GM23248 (cell line): ENCODE measurements at regions not wholly inside any gene's neighbourhood (a gene's known extent, or its start where the extent isn't known, plus 50 kb on each side); places are given as distances from the start of the nearest gene placed in this dataset.
A peak's percentile ranks its signal among the peaks of the same experiment; 100 is the strongest.

Experiments used
- DNase-seq: peaks from one replicate; pipeline ENCODE4 v3.0.0-alpha.2; 2015
- H2AFZ ChIP-seq: fragments of 200-600 bp; sonication (generic); 2 replicates; pipeline ENCODE4 v1.6.1; 2016; ENCODE audit warnings: antibody characterized with exemption
- H3F3A ChIP-seq: fragments of 200-600 bp; sonication (generic); 2 replicates; pipeline ENCODE4 v1.6.1; 2016; ENCODE audit warnings: mild to moderate bottlenecking, antibody characterized with exemption, mixed run types; ENCODE audit not compliant: insufficient read depth
- H3K27ac ChIP-seq: fragments of 200-600 bp; sonication (generic); 2 replicates; pipeline ENCODE4 v1.5.1; 2016; ENCODE audit warnings: mild to moderate bottlenecking
- H3K27me3 ChIP-seq: fragments of 200-600 bp; sonication (generic); replicated peaks from 2 replicates; pipeline ENCODE4 v1.6.1; 2016; ENCODE audit warnings: mild to moderate bottlenecking; ENCODE audit not compliant: insufficient read depth
- H3K36me3 ChIP-seq: fragments of 200-600 bp; sonication (generic); 2 replicates; pipeline ENCODE4 v1.6.1; 2016; ENCODE audit warnings: low read depth, mild to moderate bottlenecking
- H3K4me1 ChIP-seq: fragments of 200-600 bp; sonication (generic); 2 replicates; pipeline ENCODE4 v1.6.1; 2016; ENCODE audit warnings: mild to moderate bottlenecking; ENCODE audit not compliant: insufficient read depth
- H3K4me2 ChIP-seq: fragments of 200-600 bp; sonication (generic); one replicate; pipeline ENCODE4 v1.6.1; 2016; ENCODE audit warnings: mild to moderate bottlenecking; ENCODE audit not compliant: unreplicated experiment
- H3K4me3 ChIP-seq: fragments of 200-600 bp; sonication (generic); 2 replicates; pipeline ENCODE4 v1.5.1; 2016; ENCODE audit warnings: mild to moderate bottlenecking
- H3K79me2 ChIP-seq: fragments of 200-600 bp; sonication (generic); 2 replicates; pipeline ENCODE4 v1.6.1; 2016; ENCODE audit warnings: mild to moderate bottlenecking; ENCODE audit not compliant: insufficient read depth
- H3K9ac ChIP-seq: fragments of 200-600 bp; sonication (generic); 2 replicates; pipeline ENCODE4 v1.6.1; 2016; ENCODE audit warnings: mild to moderate bottlenecking
- H3K9me2 ChIP-seq: fragments of 200-600 bp; sonication (generic); 2 replicates; pipeline ENCODE4 v1.6.1; 2016; ENCODE audit warnings: mixed run types, mild to moderate bottlenecking, moderate library complexity; ENCODE audit not compliant: insufficient read depth
- H3K9me3 ChIP-seq: fragments of 200-600 bp; sonication (generic); one replicate; pipeline ENCODE4 v1.6.1; 2017; ENCODE audit warnings: low read depth
- H4K20me1 ChIP-seq: fragments of 200-600 bp; sonication (generic); 2 replicates; pipeline ENCODE4 v1.6.0; 2016; ENCODE audit not compliant: insufficient read depth
- EZH2 ChIP-seq: fragments of 200-600 bp; sonication (generic); IDR thresholded peaks from 2 replicates; pipeline ENCODE4 v1.6.1; 2018; ENCODE audit warnings: antibody characterized with exemption, mild to moderate bottlenecking; ENCODE audit not compliant: insufficient read depth, poor library complexity, severe bottlenecking
- EZH2phosphoT487 ChIP-seq: fragments of 200-600 bp; sonication (generic); IDR thresholded peaks from 2 replicates; pipeline ENCODE4 v1.6.1; 2018; ENCODE audit warnings: antibody characterized with exemption, moderate library complexity, mild to moderate bottlenecking, low read depth; ENCODE audit not compliant: insufficient read depth
- WGBS, 2 experiments: methylation state at CpG; one replicate each; pipeline ENCODE4 v1.1.6; 2015 to 2017; ENCODE audit warnings: low lambda C conversion rate in 2 of 2, low coverage in 1 of 2; ENCODE audit errors: missing lambda C conversion rate in 2 of 2; 5-methylcytosine and 5-hydroxymethylcytosine counted together
- in situ Hi-C: fragments of 300-500 bp; cut with MboI; formaldehyde crosslinking; loops from 2 replicates; pipeline ENCODE4 v1.15.0; 2020

DNA sequence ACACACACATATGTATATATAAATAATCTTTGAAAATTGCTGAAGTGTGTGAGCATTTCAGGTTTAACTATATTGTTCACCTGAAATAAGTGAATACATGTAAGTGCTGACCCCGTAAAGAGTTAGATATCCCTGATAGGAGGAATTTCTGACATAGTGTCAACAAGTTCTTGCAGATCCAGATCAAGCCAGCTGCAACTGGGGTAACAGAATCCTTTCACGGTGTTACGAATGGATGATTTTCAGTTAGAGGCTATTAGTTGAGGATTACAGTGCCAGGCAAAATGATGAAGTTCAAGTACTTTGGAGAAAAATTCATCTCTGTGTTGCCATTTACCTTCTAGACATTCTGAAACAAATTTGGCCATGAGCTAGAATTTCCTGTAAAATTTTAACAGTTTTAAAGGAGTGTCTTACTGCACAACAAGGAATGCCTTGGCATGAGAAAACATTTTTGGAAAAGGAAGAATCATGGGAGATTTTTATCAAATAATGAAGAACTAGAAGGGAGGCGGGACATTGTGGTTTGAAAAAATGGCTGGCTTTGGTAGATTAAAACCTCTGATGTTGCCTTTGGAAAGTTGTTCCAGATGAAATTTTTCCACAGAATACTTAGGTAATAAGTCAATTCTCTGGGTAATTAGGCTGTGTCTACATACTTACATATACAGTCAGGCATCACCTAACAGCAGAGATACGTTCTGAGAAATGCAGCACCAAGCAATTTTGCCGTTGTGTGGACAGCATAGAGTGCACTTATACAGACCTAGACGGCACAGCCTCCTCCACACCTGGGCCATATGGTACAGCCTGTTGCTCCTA is 84.4 kb upstream of the FAT1 start:
- WGBS, 2 experiments: 64 to 70% methylated on average over 7 of the region's 7 CpGs
- Histone ChIP-seq H3K9me3 (no peaks in the 10 kb centered on the region), H3K27me3 (no peaks in the 10 kb centered on the region), H2AFZ (peak overlapping the region; percentile 43), H3K4me3 (peak overlapping the region; percentile 18; the same call in 1 of the 2 replicates), H3K9ac (peak overlapping the region; percentile 55), H3K36me3 (no peaks in the 10 kb centered on the region), H3F3A (peaks cover 15% of the 10 kb centered on the region), H3K9me2 (no peaks in the 10 kb centered on the region), H3K4me2 (peak overlapping the region; percentile 68), H3K27ac (peak overlapping the region; percentile 75), H4K20me1 (no peaks in the 10 kb centered on the region), H3K4me1 (peaks cover 28% of the 10 kb centered on the region), H3K79me2 (no peaks in the 10 kb centered on the region)
- in situ Hi-C loops: no loop called here
- TF ChIP-seq EZH2phosphoT487: no peak
- TF ChIP-seq EZH2: no peak
- DNase-seq: peak; percentile 66

DNA sequence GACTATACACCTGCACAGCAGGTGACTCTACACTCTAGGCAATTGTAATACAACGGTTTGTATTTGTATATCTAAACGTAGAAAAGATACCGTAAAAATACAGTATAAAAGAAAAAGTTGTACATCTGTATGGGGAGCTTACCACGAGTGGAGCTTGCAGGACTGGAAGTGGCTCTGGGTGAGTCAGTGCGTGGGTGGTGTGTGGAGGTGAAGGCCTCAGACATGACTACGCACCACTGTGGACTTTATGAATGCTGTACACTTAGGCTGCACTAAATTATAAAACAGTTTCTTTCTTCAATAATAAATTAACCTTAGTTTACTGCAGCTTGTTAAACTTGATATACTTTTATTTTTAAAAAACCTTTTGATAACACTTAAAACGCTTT is 85.0 kb upstream of the FAT1 start:
- peaks cover 28% of the 10 kb centered on the region for H3K4me1 ChIP-seq
- H2AFZ ChIP-seq: peak overlapping the region; percentile 43
- H3K27ac ChIP-seq: peak overlapping the region; percentile 75
- H3K79me2 ChIP-seq: no peaks in the 10 kb centered on the region
- H4K20me1 ChIP-seq: no peaks in the 10 kb centered on the region
- H3K9me3 ChIP-seq: no peaks in the 10 kb centered on the region
- H3K9ac ChIP-seq: peak overlapping the region; percentile 55
- TF ChIP-seq EZH2phosphoT487 (no peak), EZH2 (no peak)
- H3K4me2 ChIP-seq: peak overlapping the region; percentile 68
- no peaks in the 10 kb centered on the region for H3K9me2 ChIP-seq
- in situ Hi-C loops: no loop called here
- peaks cover 15% of the 10 kb centered on the region for H3F3A ChIP-seq
- 50 to 60% methylated on average over 7 of the region's 7 CpGs for WGBS, 2 experiments
- H3K36me3 ChIP-seq: no peaks in the 10 kb centered on the region
- peak; percentile 94 for DNase-seq
- no peaks in the 10 kb centered on the region for H3K27me3 ChIP-seq
- H3K4me3 ChIP-seq: peak overlapping the region; percentile 18; the same call in 1 of the 2 replicates

GRCh38 chr4:186809070-186809469 is 85.4 kb upstream of the FAT1 start:
- 96 to 100% methylated on average over 2 of the region's 2 CpGs for WGBS, 2 experiments
- in situ Hi-C loops: no loop called here
- no peaks in the 10 kb centered on the region for H3K27me3 ChIP-seq
- no peaks in the 10 kb centered on the region for H3K9me2 ChIP-seq
- H3K9ac ChIP-seq: peak overlapping the region; percentile 27
- DNase-seq: no peak
- TF ChIP-seq EZH2phosphoT487: no peak
- no peak for TF ChIP-seq EZH2
- peaks cover 15% of the 10 kb centered on the region for H3F3A ChIP-seq
- H3K4me3 ChIP-seq: peak overlapping the region; percentile 18; the same call in 1 of the 2 replicates
- H3K9me3 ChIP-seq: no peaks in the 10 kb centered on the region
- no peaks in the 10 kb centered on the region for H3K79me2 ChIP-seq
- peak overlapping the region; percentile 75 for H3K27ac ChIP-seq
- H3K4me1 ChIP-seq: peaks cover 28% of the 10 kb centered on the region
- no peaks in the 10 kb centered on the region for H4K20me1 ChIP-seq
- H2AFZ ChIP-seq: no peak overlapping the region
- H3K36me3 ChIP-seq: no peaks in the 10 kb centered on the region
- peak overlapping the region; percentile 68 for H3K4me2 ChIP-seq

GRCh38 chr4:186810613-186811150 is 87.0 kb upstream of the FAT1 start:
- Histone ChIP-seq H3K9ac (no peak overlapping the region), H3K9me3 (no peaks in the 10 kb centered on the region), H3K4me2 (no peak overlapping the region), H3K36me3 (no peaks in the 10 kb centered on the region), H4K20me1 (no peaks in the 10 kb centered on the region), H3K27me3 (no peaks in the 10 kb centered on the region), H3K4me3 (no peak overlapping the region), H3K79me2 (no peaks in the 10 kb centered on the region), H3F3A (peaks cover 15% of the 10 kb centered on the region), H2AFZ (no peak overlapping the region), H3K4me1 (peaks cover 28% of the 10 kb centered on the region), H3K9me2 (no peaks in the 10 kb centered on the region), H3K27ac (no peak overlapping the region)
- 77 to 82% methylated on average over 3 of the region's 3 CpGs for WGBS, 2 experiments
- in situ Hi-C loops: no loop called here
- DNase-seq: no peak
- TF ChIP-seq EZH2 (no peak), EZH2phosphoT487 (no peak)
